Fibroblast of lung (primary cell): ENCODE measurements at regions not wholly inside any gene's neighbourhood (a gene's known extent, or its start where the extent isn't known, plus 50 kb on each side); places are given as distances from the start of the nearest gene placed in this dataset.

ENCODE experiments used
- DNase-seq, 2 donors: peaks; one replicate each; pipeline versions ENCODE4 v3.0.0 to v3.0.0-alpha.2; 2010; ENCODE audit warnings: low read depth in 2 of 2
- H2AFZ ChIP-seq: 2 replicates; pipeline ENCODE4 v1.5.1; 2012; ENCODE audit warnings: low read length, control low read depth, inconsistent platforms
- H3K27ac ChIP-seq: 2 replicates; pipeline ENCODE4 v1.5.1; 2011; ENCODE audit warnings: low read length, control low read depth; ENCODE audit not compliant: insufficient read depth
- H3K27me3 ChIP-seq: 2 replicates; pipeline ENCODE4 v1.5.1; 2011; ENCODE audit warnings: mild to moderate bottlenecking, low read length; ENCODE audit not compliant: control insufficient read depth, insufficient read depth
- H3K36me3 ChIP-seq: 2 replicates; pipeline ENCODE4 v1.5.1; 2011; ENCODE audit warnings: low read length; ENCODE audit not compliant: control insufficient read depth, insufficient read depth
- H3K4me1 ChIP-seq: 2 replicates; pipeline ENCODE4 v1.5.1; 2011; ENCODE audit warnings: low read length; ENCODE audit not compliant: control insufficient read depth, insufficient read depth; ENCODE audit errors: extremely low read depth
- H3K4me2 ChIP-seq: 2 replicates; pipeline ENCODE4 v1.5.1; 2011; ENCODE audit warnings: low read length, control low read depth; ENCODE audit not compliant: insufficient read depth; ENCODE audit errors: extremely low read depth
- H3K4me3 ChIP-seq, 4 experiments: fragments of 200-600 bp in 1 of 4; sonication (generic) in 1 of 4; replicated peaks in 1 of 4; 2 replicates each; pipeline ENCODE4 v1.5.1; 2011 to 2016; ENCODE audit warnings: low read length in 4 of 4, low read depth in 3 of 4, mild to moderate bottlenecking in 3 of 4, control low read depth in 2 of 4, inconsistent platforms in 1 of 4, mixed read lengths in 1 of 4; ENCODE audit not compliant: insufficient read depth in 1 of 4; ENCODE audit errors: control extremely low read depth in 1 of 4
- H3K79me2 ChIP-seq: 2 replicates; pipeline ENCODE4 v1.5.1; 2012; ENCODE audit warnings: mild to moderate bottlenecking, low read length, inconsistent platforms; ENCODE audit not compliant: control insufficient read depth, insufficient read depth
- H3K9ac ChIP-seq: 2 replicates; pipeline ENCODE4 v1.5.1; 2011; ENCODE audit warnings: mild to moderate bottlenecking, low read length, control low read depth; ENCODE audit not compliant: insufficient read depth
- H3K9me3 ChIP-seq: 2 replicates; pipeline ENCODE4 v1.5.1; 2012; ENCODE audit warnings: low read depth, low read length; ENCODE audit not compliant: control insufficient read depth, insufficient read depth
- H4K20me1 ChIP-seq: 2 replicates; pipeline ENCODE4 v1.5.1; 2011; ENCODE audit warnings: low read length; ENCODE audit not compliant: control insufficient read depth, insufficient read depth; ENCODE audit errors: extremely low read depth
- EZH2 ChIP-seq: IDR thresholded peaks from 2 replicates; pipeline ENCODE4 v1.5.1; 2012; ENCODE audit warnings: low read length, control low read depth, mild to moderate bottlenecking; ENCODE audit errors: missing control alignments
- TF ChIP-seq, protein P1 (sequence below), 2 donors: IDR thresholded peaks in 1 of 2; conservative IDR thresholded peaks in 1 of 2; 1 replicate in 1 of 2; 2 replicates in 1 of 2; pipeline ENCODE4 v1.5.1; 2011 to 2012; ENCODE audit warnings: low read length in 2 of 2, control low read depth in 1 of 2, inconsistent platforms in 1 of 2, low read depth in 1 of 2, mild to moderate bottlenecking in 1 of 2

DNA sequence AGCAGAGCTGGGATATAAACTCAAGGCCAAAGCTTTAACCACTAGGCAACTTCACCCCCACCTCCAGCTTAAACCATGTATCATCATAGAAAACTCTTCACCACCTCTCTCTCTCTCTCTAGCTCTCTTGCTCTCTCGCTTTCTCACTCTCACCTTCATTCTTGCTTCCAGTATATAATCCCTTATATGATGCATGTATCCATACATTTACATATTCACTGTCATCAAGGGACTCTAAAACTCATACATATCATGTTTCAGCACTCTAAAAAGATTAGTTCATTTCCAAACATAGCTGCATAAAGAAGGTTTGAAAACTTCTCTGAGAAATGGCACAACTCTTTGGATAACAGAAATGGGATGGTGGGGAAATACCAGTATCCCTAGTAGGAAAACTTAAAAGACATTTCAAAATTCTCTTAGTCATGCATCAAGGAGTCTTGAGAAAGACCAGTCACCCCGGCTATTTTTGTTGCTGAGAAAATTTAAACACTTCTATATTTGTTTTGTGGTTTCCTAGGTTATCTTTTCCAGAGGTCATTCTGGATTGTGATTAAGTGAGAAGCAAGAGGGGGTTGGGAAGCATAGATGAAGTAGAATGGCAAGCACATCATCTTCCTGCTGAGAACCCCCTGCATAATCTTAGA is 447.8 kb upstream of the THBS1 start:
- Histone ChIP-seq H3K27me3 (no peaks in the 10 kb centered on the region), H3K36me3 (no peaks in the 10 kb centered on the region), H2AFZ (no peak overlapping the region), H3K9me3 (no peaks in the 10 kb centered on the region), H4K20me1 (no peaks in the 10 kb centered on the region), H3K4me3 (no peak overlapping the region), H3K27ac (peak overlapping the region; percentile 72), H3K4me2 (no peak overlapping the region), H3K4me1 (peaks cover 51% of the 10 kb centered on the region), H3K9ac (peak overlapping the region; percentile 20), H3K79me2 (no peaks in the 10 kb centered on the region)
- DNase-seq, result peak; percentile 86 to 92
- no peak for TF ChIP-seq EZH2
- TF ChIP-seq, protein P1, sequence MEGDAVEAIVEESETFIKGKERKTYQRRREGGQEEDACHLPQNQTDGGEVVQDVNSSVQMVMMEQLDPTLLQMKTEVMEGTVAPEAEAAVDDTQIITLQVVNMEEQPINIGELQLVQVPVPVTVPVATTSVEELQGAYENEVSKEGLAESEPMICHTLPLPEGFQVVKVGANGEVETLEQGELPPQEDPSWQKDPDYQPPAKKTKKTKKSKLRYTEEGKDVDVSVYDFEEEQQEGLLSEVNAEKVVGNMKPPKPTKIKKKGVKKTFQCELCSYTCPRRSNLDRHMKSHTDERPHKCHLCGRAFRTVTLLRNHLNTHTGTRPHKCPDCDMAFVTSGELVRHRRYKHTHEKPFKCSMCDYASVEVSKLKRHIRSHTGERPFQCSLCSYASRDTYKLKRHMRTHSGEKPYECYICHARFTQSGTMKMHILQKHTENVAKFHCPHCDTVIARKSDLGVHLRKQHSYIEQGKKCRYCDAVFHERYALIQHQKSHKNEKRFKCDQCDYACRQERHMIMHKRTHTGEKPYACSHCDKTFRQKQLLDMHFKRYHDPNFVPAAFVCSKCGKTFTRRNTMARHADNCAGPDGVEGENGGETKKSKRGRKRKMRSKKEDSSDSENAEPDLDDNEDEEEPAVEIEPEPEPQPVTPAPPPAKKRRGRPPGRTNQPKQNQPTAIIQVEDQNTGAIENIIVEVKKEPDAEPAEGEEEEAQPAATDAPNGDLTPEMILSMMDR (conservative IDR thresholded peaks at IDR 0.05 in 1 of 2, IDR thresholded peaks at IDR 0.05 in 1 of 2; ENCODE audit: low read depth in 1 of 2, low read length in 2 of 2), result no peak

DNA sequence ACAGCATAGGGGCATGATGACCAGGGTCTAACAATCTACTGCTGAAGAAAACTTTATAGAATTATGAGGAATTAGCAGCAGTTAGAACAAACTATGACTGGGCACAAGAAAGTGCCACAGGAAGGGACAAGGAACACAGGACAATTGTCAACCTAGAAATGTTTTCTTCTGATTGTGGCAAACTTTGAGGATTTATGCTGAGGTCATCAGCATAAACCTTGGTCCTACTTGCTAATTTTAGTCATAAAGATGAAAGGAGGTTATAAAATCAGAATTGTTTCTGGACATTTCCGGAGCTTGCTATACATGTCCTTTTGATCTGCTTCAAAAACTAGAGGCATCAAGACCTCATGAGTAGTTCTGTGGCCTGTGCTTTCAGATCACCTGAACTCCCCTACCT is 446.6 kb upstream of the THBS1 start:
- H3K9me3 ChIP-seq, result no peaks in the 10 kb centered on the region
- no peak overlapping the region for H2AFZ ChIP-seq
- no peaks in the 10 kb centered on the region for H3K79me2 ChIP-seq
- no peaks in the 10 kb centered on the region for H4K20me1 ChIP-seq
- TF ChIP-seq, protein P1 (conservative IDR thresholded peaks at IDR 0.05 in 1 of 2, IDR thresholded peaks at IDR 0.05 in 1 of 2; ENCODE audit: low read depth in 1 of 2, low read length in 2 of 2), result no peak
- TF ChIP-seq EZH2, result no peak
- H3K27ac ChIP-seq, result peak overlapping the region; percentile 72
- H3K36me3 ChIP-seq, result no peaks in the 10 kb centered on the region
- peaks cover 40% of the 10 kb centered on the region for H3K4me1 ChIP-seq
- H3K9ac ChIP-seq, result no peak overlapping the region
- DNase-seq, result no peak
- no peak overlapping the region for H3K4me3 ChIP-seq
- H3K27me3 ChIP-seq, result no peaks in the 10 kb centered on the region
- H3K4me2 ChIP-seq, result no peak overlapping the region

DNA sequence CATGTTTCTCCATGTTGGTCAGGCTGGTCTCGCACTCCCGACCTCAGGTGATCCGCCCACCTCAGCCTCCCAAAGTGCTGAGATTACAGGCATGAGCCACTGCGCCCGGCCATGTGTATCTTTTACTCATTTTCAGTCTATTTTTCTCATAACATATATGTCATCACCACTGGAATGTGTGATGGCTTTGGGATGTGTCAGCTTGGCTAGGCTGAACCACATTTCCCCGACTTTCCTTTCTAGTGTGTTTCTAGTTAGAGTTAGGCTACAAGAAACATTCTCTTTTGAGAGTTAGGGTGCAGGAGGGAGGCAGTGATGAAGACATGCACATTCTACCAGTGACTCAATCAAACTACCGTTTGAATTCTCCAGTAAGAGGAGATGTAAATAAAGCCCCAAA is 444.9 kb upstream of the THBS1 start:
- Histone ChIP-seq H2AFZ (no peak overlapping the region), H3K9me3 (no peaks in the 10 kb centered on the region), H3K4me3 (no peak overlapping the region), H3K4me2 (no peak overlapping the region), H3K27ac (peak overlapping the region; percentile 64), H3K9ac (no peak overlapping the region), H3K36me3 (no peaks in the 10 kb centered on the region), H3K4me1 (peaks cover 35% of the 10 kb centered on the region), H4K20me1 (no peaks in the 10 kb centered on the region), H3K79me2 (no peaks in the 10 kb centered on the region), H3K27me3 (no peaks in the 10 kb centered on the region)
- TF ChIP-seq, protein P1 (conservative IDR thresholded peaks at IDR 0.05 in 1 of 2, IDR thresholded peaks at IDR 0.05 in 1 of 2; ENCODE audit: low read depth in 1 of 2, low read length in 2 of 2), result no peak
- TF ChIP-seq EZH2, result no peak
- peak; percentile 82 to 96 for DNase-seq
